ENCODE measurements at regions not wholly inside any gene's neighbourhood (a gene's known extent, or its start where the extent isn't known, plus 50 kb on each side); places are given as distances from the start of the nearest gene placed in this dataset.

DNA sequence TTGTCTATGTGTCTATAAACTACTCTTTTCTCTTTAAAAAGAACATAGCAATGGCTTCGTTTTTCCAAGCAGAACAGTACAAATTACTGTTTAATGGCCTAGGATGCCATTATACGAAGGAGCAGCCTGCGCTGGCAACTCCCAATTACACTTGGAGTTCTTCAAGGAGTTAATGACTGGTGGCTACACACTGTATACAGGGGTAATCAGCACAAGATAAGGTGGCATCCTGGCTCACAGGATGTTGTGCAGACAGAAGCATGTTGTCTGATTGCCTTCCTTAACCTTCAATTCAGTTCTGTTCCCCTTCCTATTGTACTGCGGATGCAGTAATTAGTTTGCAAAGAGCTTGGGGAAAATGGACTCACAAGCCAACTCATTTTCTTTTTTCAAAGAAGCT lies 250.7 kb upstream of the ROBO2 start:
- H3K4me3 Mint-ChIP-seq = no peak overlapping the region
- H3K4me1 Mint-ChIP-seq (ENCODE audit: low read depth) = no peaks in the 10 kb centered on the region
- H3K9me3 Mint-ChIP-seq = peaks cover 19% of the 10 kb centered on the region
- H3K27ac Mint-ChIP-seq = no peak overlapping the region
- H3K27me3 Mint-ChIP-seq = no peaks in the 10 kb centered on the region
- no peaks in the 10 kb centered on the region for H3K36me3 Mint-ChIP-seq (ENCODE audit: low read depth)
- intact Hi-C loops (cut with micrococcal nuclease) = no loop called here

DNA sequence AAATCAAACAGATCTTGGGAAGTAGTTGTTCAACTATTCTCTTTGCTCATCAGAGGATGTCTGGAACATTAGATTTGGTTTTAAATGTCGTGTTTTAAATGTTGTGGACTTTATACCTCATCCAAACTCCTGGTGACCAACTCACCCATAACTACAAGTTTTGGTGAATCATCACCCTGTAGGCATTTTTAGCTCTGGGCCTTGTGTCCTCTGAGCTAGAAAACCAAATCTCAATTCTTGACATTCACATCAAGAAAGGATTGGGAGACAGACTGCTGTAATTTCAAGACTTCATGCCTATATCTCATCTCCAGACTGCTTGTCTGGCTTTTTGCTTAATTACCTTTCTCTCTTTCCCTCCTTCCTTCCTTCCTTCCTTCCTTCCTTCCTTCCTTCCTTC lies 228.5 kb upstream of the ROBO2 start:
- Mint-ChIP-seq H3K4me3 (no peak overlapping the region), H3K36me3 (ENCODE audit: low read depth) (no peaks in the 10 kb centered on the region), H3K4me1 (ENCODE audit: low read depth) (no peaks in the 10 kb centered on the region), H3K27me3 (no peaks in the 10 kb centered on the region), H3K9me3 (peaks cover 15% of the 10 kb centered on the region), H3K27ac (no peak overlapping the region)
- intact Hi-C loops (cut with micrococcal nuclease) = no loop called here

DNA sequence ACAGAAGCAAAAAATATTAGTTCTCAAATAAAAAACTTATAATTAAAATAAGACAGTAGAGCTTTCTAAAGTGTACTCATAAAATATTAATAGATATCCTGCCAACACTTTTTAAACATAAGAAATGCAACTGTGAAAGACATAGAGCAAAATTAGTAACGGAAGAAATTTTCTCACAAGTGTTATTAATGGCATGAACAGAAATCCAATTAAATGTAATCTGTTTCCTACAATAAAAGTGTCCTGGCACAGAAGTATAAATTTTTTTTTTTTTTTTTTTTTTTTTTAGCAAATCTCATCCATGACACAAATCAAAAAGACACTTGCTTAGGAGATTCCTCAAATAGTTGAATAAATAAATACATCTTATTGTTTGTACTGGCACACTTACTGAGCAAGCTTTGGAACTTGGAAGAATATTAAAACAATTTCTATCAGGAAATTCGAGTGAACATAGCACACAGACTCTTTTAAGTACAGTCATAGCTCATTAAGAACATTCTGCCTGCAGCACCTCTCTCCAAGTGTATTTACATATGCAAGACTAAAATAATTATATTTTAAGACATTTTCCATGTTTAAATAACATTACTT lies 227.2 kb upstream of the ROBO2 start:
- Mint-ChIP-seq H3K9me3 (peaks cover 17% of the 10 kb centered on the region), H3K27me3 (no peaks in the 10 kb centered on the region), H3K27ac (no peak overlapping the region), H3K4me1 (ENCODE audit: low read depth) (no peaks in the 10 kb centered on the region), H3K36me3 (ENCODE audit: low read depth) (no peaks in the 10 kb centered on the region), H3K4me3 (no peak overlapping the region)
- intact Hi-C loops (cut with micrococcal nuclease) = no loop called here

DNA sequence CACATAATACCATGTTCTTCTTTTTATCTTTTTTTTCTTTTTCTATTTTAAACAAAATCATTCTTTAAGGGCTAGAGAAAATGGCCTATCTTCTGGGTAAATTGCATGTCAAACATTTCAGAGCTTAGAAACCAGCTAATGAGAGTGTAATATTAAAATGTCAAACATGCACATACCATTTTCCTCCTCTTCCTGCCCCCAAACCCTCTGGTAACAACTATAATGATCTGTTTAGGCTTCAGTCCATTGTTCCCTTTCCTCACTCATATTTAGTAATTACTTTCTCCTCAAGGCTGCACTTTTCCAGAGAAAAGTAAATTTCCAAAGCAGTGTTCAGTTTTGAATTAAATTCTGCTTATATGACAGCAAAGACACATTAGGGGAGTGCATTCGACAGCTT lies 224.3 kb upstream of the ROBO2 start:
- Mint-ChIP-seq H3K4me1 (ENCODE audit: low read depth) (no peaks in the 10 kb centered on the region), H3K4me3 (no peak overlapping the region), H3K27ac (no peak overlapping the region), H3K36me3 (ENCODE audit: low read depth) (no peaks in the 10 kb centered on the region), H3K27me3 (no peaks in the 10 kb centered on the region), H3K9me3 (peaks cover 17% of the 10 kb centered on the region)
- intact Hi-C loops (cut with micrococcal nuclease) = no loop called here

DNA sequence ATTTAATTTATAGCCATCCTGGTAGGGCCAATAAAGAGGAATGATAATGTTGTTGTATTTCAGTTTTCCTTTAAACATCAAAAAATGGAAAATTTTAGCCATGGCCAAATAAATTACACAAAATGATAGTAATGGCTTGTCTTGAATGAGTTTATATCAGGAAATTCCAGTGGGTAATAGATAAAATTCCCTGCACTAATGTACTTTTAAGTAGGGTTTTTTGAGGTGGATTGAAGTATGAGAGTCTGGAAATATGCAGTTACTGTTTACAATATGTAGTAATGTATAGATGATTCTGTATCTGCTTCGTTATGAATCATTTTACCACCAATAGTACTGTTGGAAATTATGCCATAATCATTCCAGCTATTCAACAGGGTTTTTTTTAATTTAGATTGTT lies 219.4 kb upstream of the ROBO2 start:
- no peaks in the 10 kb centered on the region for H3K36me3 Mint-ChIP-seq (ENCODE audit: low read depth)
- no peak overlapping the region for H3K27ac Mint-ChIP-seq
- H3K9me3 Mint-ChIP-seq = peaks cover 8% of the 10 kb centered on the region
- no peaks in the 10 kb centered on the region for H3K27me3 Mint-ChIP-seq
- intact Hi-C loops (cut with micrococcal nuclease) = no loop called here
- no peaks in the 10 kb centered on the region for H3K4me1 Mint-ChIP-seq (ENCODE audit: low read depth)
- no peak overlapping the region for H3K4me3 Mint-ChIP-seq

DNA sequence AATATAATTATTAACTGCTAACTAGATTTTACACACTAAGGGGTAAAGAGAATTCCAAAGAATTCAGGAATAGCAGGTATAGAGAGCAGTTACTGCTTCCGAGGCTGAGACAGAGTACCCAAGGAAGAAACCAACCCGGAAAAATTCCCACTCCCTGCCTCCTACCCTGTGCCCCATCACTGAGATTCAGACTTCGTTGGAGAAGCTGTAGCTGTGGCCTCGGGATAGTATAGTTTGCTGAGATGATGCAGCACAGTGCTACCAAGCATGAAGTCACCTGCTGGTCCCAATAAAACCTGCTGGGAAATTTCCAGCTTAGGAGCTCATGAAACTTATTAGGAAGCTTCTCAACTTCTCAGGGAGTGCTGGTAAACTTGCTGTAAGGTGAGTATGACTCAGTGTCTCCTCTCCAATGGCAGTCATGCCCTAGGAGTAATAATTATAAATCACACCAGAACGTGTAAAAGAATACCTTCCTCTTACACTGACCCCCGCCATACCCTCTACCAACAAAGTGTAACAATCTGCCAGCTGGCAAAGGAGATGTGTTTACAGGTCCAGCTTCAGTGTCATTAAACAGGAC lies 215.2 kb upstream of the ROBO2 start:
- peaks cover 2% of the 10 kb centered on the region for H3K9me3 Mint-ChIP-seq
- no peak overlapping the region for H3K27ac Mint-ChIP-seq
- no peaks in the 10 kb centered on the region for H3K36me3 Mint-ChIP-seq (ENCODE audit: low read depth)
- intact Hi-C loops (cut with micrococcal nuclease) = no loop called here
- no peaks in the 10 kb centered on the region for H3K4me1 Mint-ChIP-seq (ENCODE audit: low read depth)
- H3K27me3 Mint-ChIP-seq = no peaks in the 10 kb centered on the region
- no peak overlapping the region for H3K4me3 Mint-ChIP-seq

DNA sequence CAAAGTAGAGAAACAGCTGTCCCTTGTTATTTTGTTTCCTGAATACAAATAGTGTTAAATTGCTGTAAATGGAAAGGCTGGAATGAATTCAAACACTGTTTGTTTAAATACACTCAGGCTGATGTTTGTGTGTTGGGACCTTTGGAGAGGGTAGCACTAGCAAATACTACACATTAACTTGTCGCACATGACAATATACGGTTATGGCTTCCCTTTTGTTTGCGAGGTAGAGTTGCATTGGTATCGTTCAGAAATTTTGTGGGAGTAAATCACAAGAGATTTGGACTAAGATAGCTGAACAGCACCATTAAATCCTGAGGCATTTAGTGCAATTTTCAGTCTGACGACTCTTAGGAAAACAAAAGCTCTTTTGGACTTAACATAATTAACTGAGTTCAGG lies 213.0 kb upstream of the ROBO2 start:
- H3K36me3 Mint-ChIP-seq (ENCODE audit: low read depth) = no peaks in the 10 kb centered on the region
- intact Hi-C loops (cut with micrococcal nuclease) = no loop called here
- no peak overlapping the region for H3K27ac Mint-ChIP-seq
- no peak overlapping the region for H3K4me3 Mint-ChIP-seq
- no peaks in the 10 kb centered on the region for H3K4me1 Mint-ChIP-seq (ENCODE audit: low read depth)
- no peaks in the 10 kb centered on the region for H3K27me3 Mint-ChIP-seq
- peaks cover 7% of the 10 kb centered on the region for H3K9me3 Mint-ChIP-seq

DNA sequence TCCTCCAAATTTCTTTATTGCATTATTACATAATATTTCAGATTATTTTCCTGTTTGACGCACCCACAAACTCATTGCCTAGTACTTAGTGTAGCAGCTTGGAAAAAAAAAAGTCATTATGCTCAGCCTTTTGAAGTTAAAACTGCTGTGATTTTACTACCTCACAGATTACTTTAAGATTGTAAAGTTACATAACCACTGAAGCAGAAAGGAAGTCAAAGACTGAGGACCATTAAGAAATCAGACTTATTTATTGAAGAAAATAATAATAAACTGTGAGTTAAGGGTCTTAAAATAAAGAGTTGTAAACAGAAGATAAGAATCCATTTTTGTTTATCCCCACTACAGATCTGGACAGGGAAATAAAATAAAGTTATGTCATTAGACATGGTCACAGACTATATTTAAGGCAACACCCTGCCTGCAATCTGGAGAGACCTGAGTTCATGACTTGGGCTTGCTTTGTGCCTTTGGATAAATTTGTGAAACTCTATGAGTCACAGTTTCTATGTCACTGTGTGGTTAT lies 212.1 kb upstream of the ROBO2 start:
- Mint-ChIP-seq H3K36me3 (ENCODE audit: low read depth) (no peaks in the 10 kb centered on the region), H3K9me3 (peaks cover 14% of the 10 kb centered on the region), H3K4me1 (ENCODE audit: low read depth) (no peaks in the 10 kb centered on the region), H3K4me3 (no peak overlapping the region), H3K27me3 (no peaks in the 10 kb centered on the region), H3K27ac (no peak overlapping the region)
- intact Hi-C loops (cut with micrococcal nuclease) = no loop called here

DNA sequence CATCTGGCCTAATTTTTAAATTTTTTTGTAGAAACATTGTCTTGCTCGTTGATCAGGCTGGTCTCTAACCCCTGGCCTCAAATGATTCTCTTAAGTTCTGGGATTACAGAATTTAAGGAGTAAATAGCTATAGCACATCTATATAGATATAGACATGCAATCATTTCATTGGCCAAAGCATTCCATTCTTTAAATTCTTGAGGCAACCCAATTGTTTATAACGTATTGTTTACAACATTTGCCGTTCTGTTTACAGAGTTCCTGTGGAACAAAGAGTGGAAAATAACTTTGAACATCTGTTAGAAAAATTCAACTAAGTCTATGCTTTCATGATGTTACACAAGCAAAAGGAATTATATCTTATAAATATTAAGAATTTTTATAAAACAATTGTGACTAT lies 205.2 kb upstream of the ROBO2 start:
- H3K9me3 Mint-ChIP-seq = peaks cover 32% of the 10 kb centered on the region
- H3K36me3 Mint-ChIP-seq (ENCODE audit: low read depth) = no peaks in the 10 kb centered on the region
- intact Hi-C loops (cut with micrococcal nuclease) = no loop called here
- no peaks in the 10 kb centered on the region for H3K4me1 Mint-ChIP-seq (ENCODE audit: low read depth)
- H3K4me3 Mint-ChIP-seq = no peak overlapping the region
- no peak overlapping the region for H3K27ac Mint-ChIP-seq
- H3K27me3 Mint-ChIP-seq = no peaks in the 10 kb centered on the region

DNA sequence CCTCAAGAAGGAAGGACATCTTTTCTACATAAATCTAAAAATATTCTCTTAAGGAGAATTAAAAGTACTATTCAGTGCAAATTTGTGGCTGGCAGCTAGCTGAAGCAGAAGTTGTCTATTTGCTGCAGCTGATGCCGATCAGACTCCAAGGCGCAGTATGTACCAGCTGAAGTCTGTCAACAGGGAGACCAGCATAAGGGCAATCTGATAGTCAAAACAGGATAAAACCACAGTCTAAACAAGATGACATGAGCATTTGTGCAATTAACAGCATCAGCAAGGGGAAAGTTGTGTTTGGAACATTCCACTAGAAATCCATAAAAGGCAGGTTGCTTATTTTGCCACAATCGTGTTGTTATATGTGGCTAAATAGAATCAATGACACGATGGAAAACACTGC lies 198.2 kb upstream of the ROBO2 start:
- peaks cover 11% of the 10 kb centered on the region for H3K9me3 Mint-ChIP-seq
- no peaks in the 10 kb centered on the region for H3K36me3 Mint-ChIP-seq (ENCODE audit: low read depth)
- no peaks in the 10 kb centered on the region for H3K27me3 Mint-ChIP-seq
- intact Hi-C loops (cut with micrococcal nuclease) = no loop called here
- H3K4me3 Mint-ChIP-seq = no peak overlapping the region
- H3K4me1 Mint-ChIP-seq (ENCODE audit: low read depth) = no peaks in the 10 kb centered on the region
- H3K27ac Mint-ChIP-seq = no peak overlapping the region

DNA sequence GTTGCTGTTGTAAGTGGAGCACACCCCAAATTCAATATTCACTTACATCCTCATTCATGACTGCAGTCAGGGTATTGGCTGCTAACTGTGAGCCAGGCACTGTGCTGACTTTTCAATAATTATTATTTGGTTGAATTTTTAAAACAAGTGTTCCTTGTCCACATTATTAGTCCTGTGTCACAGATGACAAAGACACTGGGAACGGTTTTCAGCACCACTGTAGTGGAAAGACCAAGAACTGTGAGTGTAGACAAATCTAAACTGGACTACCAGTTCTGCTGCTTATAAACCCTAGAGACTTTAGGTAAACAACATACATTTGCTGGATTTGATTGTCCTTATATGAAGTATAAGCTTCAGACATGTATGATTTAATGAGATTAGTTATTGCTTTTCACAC lies 197.7 kb upstream of the ROBO2 start:
- H3K9me3 Mint-ChIP-seq = peaks cover 11% of the 10 kb centered on the region
- intact Hi-C loops (cut with micrococcal nuclease) = no loop called here
- no peak overlapping the region for H3K27ac Mint-ChIP-seq
- no peak overlapping the region for H3K4me3 Mint-ChIP-seq
- no peaks in the 10 kb centered on the region for H3K27me3 Mint-ChIP-seq
- H3K4me1 Mint-ChIP-seq (ENCODE audit: low read depth) = no peaks in the 10 kb centered on the region
- H3K36me3 Mint-ChIP-seq (ENCODE audit: low read depth) = no peaks in the 10 kb centered on the region

DNA sequence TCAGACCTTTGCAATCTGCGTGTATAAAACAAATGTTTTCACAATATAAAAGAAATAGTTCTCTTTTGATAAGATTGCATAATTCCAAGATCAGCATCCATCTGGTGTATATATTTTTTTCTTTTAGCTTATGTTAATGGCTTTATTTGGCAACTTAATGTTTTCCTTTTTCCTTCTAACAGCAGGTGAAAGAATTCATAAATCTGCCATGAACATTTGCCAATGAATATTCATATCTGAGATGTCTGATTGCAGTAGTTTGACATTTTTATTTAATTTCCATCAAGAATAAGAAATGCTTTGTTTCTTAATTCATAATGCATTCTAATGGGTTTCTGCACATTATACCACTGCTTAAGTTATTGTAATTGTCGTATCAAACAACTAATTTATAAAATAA lies 184.4 kb upstream of the ROBO2 start:
- intact Hi-C loops (cut with micrococcal nuclease) = no loop called here
- Mint-ChIP-seq H3K36me3 (ENCODE audit: low read depth) (no peaks in the 10 kb centered on the region), H3K27ac (no peak overlapping the region), H3K4me3 (no peak overlapping the region), H3K27me3 (no peaks in the 10 kb centered on the region), H3K4me1 (ENCODE audit: low read depth) (no peaks in the 10 kb centered on the region), H3K9me3 (no peaks in the 10 kb centered on the region)

DNA sequence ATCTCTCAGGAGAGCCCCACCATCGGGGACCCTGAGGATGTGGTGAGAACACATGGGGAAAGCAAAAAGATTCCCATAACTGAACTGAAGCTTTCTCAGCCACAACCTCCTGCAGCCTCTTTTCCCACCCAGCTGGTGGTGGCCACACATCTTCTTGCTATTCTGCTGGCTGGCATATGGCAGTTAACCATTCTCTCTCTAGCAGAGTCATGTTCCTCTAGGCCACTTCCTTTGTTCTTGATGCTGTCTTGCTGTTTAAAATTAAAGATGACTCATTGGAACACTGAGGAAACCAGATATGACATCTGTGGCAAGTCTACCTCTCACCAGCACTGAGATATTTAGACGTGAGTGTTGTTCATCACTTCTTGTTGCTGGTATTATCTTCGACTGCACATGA lies 180.3 kb upstream of the ROBO2 start:
- H3K9me3 Mint-ChIP-seq = peaks cover 7% of the 10 kb centered on the region
- no peak overlapping the region for H3K4me3 Mint-ChIP-seq
- no peaks in the 10 kb centered on the region for H3K36me3 Mint-ChIP-seq (ENCODE audit: low read depth)
- no peaks in the 10 kb centered on the region for H3K27me3 Mint-ChIP-seq
- H3K4me1 Mint-ChIP-seq (ENCODE audit: low read depth) = no peaks in the 10 kb centered on the region
- H3K27ac Mint-ChIP-seq = no peak overlapping the region
- intact Hi-C loops (cut with micrococcal nuclease) = no loop called here

DNA sequence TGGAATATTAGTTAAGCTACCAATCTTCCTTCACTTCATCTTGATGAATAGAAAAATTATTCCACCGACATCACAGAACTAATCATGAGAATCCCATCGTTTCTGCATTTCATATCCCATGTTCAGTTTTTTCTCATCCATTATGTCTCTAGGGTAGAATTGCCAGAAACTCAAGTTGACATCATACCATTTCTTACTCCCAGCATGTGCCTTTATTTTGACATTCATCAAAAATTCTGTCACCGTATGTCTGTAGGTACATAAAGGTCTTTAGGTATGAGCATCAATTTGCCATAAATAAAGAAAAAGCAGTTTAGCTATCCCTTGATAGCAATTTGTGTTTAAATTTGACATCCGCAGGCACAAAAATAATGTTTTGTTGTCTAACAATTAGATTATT lies 175.5 kb upstream of the ROBO2 start:
- Mint-ChIP-seq H3K4me3 (no peak overlapping the region), H3K27me3 (no peaks in the 10 kb centered on the region), H3K36me3 (ENCODE audit: low read depth) (no peaks in the 10 kb centered on the region), H3K4me1 (ENCODE audit: low read depth) (no peaks in the 10 kb centered on the region), H3K9me3 (peaks cover 7% of the 10 kb centered on the region), H3K27ac (no peak overlapping the region)
- intact Hi-C loops (cut with micrococcal nuclease) = no loop called here

DNA sequence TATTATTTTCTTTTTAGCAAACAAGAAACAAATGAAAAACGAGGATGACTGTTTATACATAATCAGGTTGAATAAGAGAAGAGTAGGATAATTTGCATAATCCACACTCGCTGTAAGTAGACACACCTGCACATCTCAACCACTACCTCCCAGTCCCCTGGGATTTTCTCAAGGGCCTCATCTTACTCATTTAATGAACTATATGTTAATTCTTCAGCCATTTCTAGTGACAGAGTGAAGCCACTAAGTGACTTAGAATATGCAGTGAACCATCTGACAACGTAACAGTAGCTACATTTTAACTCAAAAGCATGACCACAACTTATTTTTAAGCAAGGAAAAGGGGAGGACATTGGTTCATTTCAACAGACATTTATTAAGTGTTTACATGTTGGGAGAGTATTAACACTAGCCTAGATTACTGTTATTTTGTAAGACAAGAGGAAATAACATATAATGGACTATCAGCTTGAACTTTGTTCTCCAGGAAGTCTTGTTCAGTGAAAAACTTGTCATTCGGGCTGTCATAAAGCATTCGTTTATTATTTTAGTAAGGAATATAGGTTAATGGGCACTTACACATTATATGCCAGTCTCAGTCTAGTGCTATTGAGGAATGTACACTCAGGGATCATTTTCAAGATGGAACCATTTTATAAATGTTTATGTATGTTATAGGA lies 173.0 kb upstream of the ROBO2 start:
- Mint-ChIP-seq H3K9me3 (peaks cover under 1% of the 10 kb centered on the region), H3K4me1 (ENCODE audit: low read depth) (no peaks in the 10 kb centered on the region), H3K27me3 (no peaks in the 10 kb centered on the region), H3K4me3 (no peak overlapping the region), H3K27ac (no peak overlapping the region), H3K36me3 (ENCODE audit: low read depth) (no peaks in the 10 kb centered on the region)
- intact Hi-C loops (cut with micrococcal nuclease) = no loop called here

Measured in dendritic cell treated with granulocyte-macrophage colony-stimulating factor and Interleukin-4, amounts not matched to agents 40 ng/mL and 50 ng/mL, for 4 days (primary cell).